LNCAP (cell line): ENCODE measurements at regions not wholly inside any gene's neighbourhood (a gene's known extent, or its start where the extent isn't known, plus 50 kb on each side); places are given as distances from the start of the nearest gene placed in this dataset.

Experiments
- TF ChIP-seq, protein P1 (sequence below): fragments of 450-650 bp; IDR thresholded peaks from 2 replicates; pipeline ENCODE4 v1.5.1; 2017; ENCODE audit warnings: mild to moderate bottlenecking

DNA sequence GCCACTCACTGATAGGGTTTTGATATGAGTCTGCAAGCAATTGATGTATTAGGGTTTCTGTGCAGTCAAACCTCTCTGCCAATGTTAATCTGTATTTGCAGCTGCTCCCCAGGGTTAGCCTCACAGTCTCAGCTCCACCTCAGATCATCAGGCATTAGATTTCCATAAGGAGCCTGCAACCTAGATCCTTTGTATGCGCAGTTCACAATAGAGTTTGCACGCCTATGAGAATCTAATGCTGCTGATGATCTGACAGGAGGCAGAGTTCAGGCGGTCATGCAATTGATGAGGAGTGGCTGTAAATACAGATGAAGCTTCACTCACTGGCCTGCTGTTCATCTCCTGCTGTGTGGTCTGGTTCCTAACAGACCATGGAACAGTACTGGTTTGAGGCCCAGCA lies 280.6 kb downstream of the PAPSS1 start:
- TF ChIP-seq, protein P1, sequence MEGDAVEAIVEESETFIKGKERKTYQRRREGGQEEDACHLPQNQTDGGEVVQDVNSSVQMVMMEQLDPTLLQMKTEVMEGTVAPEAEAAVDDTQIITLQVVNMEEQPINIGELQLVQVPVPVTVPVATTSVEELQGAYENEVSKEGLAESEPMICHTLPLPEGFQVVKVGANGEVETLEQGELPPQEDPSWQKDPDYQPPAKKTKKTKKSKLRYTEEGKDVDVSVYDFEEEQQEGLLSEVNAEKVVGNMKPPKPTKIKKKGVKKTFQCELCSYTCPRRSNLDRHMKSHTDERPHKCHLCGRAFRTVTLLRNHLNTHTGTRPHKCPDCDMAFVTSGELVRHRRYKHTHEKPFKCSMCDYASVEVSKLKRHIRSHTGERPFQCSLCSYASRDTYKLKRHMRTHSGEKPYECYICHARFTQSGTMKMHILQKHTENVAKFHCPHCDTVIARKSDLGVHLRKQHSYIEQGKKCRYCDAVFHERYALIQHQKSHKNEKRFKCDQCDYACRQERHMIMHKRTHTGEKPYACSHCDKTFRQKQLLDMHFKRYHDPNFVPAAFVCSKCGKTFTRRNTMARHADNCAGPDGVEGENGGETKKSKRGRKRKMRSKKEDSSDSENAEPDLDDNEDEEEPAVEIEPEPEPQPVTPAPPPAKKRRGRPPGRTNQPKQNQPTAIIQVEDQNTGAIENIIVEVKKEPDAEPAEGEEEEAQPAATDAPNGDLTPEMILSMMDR, result no peak

DNA sequence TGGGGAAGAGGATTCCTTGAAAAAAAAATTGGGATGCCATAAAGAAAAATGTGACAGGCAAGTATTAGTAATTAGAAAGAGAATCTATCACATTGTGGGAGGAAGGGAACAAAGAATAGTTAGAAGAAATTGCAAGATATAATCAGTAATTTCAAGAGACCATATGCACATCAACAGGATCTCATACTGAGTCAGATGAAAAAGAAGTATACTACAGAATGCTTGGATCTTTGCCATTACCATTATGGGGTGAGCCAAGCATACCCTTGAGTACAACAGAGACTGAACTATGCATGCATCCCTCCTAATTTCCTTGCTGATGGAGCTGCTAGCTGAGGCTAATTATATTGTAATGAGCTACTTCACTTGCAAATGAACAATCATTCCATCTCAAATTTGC lies 287.6 kb downstream of the PAPSS1 start:
- TF ChIP-seq, protein P1, result no peak

DNA sequence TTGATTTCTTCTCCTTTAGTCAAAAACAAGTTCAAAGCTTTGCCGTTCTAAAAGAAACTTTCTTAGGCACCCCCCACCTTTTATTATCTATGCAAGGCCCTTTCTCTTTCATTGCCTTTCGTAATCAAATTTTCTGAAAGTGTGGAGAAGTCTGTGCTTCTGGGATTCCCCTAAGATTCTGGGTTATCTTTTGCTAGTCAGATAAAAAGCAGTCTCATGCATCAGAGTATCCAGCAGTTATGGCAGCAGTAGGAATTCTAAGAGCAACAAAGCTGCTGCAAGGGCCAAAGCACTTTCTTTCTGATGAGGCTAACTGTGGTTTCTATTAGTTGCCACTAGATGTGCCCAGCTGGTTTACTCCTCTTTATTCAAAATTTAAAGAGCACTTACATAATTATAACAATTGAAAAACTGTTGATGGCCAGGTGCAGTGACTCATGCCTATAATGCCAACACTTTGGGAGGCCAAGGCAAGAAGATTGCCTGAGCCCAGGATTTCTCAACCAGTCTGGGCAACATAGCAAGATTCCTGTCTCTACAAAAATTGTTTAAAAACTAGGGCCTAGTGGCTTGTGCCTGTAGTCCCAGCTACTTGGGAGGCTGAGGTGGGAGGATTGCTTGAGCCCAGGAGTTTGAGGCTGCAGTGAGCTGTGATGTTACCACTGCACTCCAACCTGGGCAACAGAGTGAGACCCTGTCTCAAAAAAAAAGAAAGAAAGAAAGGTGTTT lies 296.2 kb downstream of the PAPSS1 start:
- TF ChIP-seq, protein P1, result no peak

- TF ChIP-seq, protein P1, result no peak
Observed at GRCh38 chr4:107419052-107419451, 301.0 kb downstream of the PAPSS1 start.

DNA sequence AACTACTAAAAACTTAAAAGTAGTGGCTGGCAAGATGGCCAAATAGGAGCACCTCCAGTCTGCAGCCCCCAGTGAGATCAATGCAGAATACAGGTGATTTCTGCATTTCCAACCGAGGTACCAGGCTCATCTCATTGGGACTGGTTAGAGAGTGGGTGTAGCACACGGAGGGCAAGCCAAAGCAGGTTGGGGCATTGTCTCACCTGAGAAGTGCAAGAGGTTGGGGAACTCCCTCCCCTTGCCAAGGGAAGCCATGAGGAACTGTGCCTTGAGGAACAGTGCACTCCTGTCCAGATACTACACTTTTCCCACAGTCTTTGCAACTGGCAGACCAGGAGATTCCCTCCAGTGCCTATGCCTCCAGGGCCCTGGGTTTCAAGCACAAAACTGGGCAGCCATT lies 311.1 kb downstream of the PAPSS1 start:
- TF ChIP-seq, protein P1, result no peak

DNA sequence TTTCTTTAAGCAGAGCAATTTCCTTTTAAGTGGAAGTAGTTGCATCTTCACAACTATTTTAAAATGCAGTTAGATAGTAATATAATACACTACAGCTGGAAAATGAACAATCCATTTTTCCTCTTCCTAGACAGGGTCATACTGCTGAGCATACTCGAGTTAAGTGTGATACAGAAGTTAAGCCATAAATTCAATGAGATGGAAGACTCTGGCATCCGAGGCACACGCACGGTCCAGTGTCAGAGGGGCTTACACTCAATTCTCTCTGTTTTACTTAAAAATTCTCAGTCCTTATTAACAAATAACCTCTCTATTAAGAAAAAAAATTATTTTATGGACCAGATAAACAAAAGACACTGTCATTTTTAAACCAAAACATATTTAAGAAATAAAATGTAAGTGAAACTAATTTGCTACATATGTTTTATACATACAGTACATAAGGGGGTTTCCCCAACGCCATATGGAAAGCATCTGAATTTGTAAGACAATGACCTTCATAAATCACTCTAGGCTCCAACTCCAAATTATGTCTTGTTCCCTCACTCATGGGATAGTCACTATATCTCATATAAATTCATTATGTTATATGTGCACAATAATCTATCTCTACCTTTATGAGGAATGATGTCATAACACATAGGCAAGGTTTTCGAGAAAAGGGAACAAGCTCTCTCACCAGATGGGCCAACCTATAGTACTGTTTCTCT lies 315.3 kb downstream of the PAPSS1 start:
- TF ChIP-seq, protein P1, result no peak

GRCh38 chr4:107402291-107402690 lies 317.7 kb downstream of the PAPSS1 start:
- TF ChIP-seq, protein P1, result no peak
